ENCODE measurements at regions not wholly inside any gene's neighbourhood (a gene's known extent, or its start where the extent isn't known, plus 50 kb on each side); places are given as distances from the start of the nearest gene placed in this dataset.

GRCh38 chr5:158413122-158413680 is 554.3 kb upstream of the CLINT1 start:
- DNase-seq (ENCODE audit: low read depth in 2 of 2, low spot score in 1 of 2), result no peak

- DNase-seq (ENCODE audit: low read depth in 2 of 2, low spot score in 1 of 2), result no peak
Observed at GRCh38 chr5:158410976-158411375, 552.0 kb upstream of the CLINT1 start.

- DNase-seq (ENCODE audit: low read depth in 2 of 2, low spot score in 1 of 2), result no peak
Observed at GRCh38 chr5:158409507-158409906, 550.6 kb upstream of the CLINT1 start.

GRCh38 chr5:158407824-158408195 is 548.9 kb upstream of the CLINT1 start:
- DNase-seq (ENCODE audit: low read depth in 2 of 2, low spot score in 1 of 2), result no peak

- no peak for DNase-seq (ENCODE audit: low read depth in 2 of 2, low spot score in 1 of 2)
Observed at GRCh38 chr5:158406884-158407823, 548.2 kb upstream of the CLINT1 start.

- DNase-seq (ENCODE audit: low read depth in 2 of 2, low spot score in 1 of 2), result no peak
Observed at GRCh38 chr5:158398360-158399201, 539.6 kb upstream of the CLINT1 start.

GRCh38 chr5:158397278-158397677 is 538.3 kb upstream of the CLINT1 start:
- no peak for DNase-seq (ENCODE audit: low read depth in 2 of 2, low spot score in 1 of 2)

GRCh38 chr5:158394102-158394501 is 535.2 kb upstream of the CLINT1 start:
- DNase-seq (ENCODE audit: low read depth in 2 of 2, low spot score in 1 of 2), result no peak

- no peak for DNase-seq (ENCODE audit: low read depth in 2 of 2, low spot score in 1 of 2)
Observed at GRCh38 chr5:158393457-158393856, 534.5 kb upstream of the CLINT1 start.

GRCh38 chr5:158392753-158393152 is 533.8 kb upstream of the CLINT1 start:
- no peak for DNase-seq (ENCODE audit: low read depth in 2 of 2, low spot score in 1 of 2)

GRCh38 chr5:158390577-158390976 is 531.6 kb upstream of the CLINT1 start:
- no peak for DNase-seq (ENCODE audit: low read depth in 2 of 2, low spot score in 1 of 2)

GRCh38 chr5:158389786-158390185 is 530.8 kb upstream of the CLINT1 start:
- DNase-seq (ENCODE audit: low read depth in 2 of 2, low spot score in 1 of 2), result no peak

- DNase-seq (ENCODE audit: low read depth in 2 of 2, low spot score in 1 of 2), result no peak
Observed at GRCh38 chr5:158388021-158388420, 529.1 kb upstream of the CLINT1 start.

- no peak for DNase-seq (ENCODE audit: low read depth in 2 of 2, low spot score in 1 of 2)
Observed at GRCh38 chr5:158387499-158387898, 528.6 kb upstream of the CLINT1 start.

- DNase-seq (ENCODE audit: low read depth in 2 of 2, low spot score in 1 of 2), result no peak
Observed at GRCh38 chr5:158385982-158386381, 527.0 kb upstream of the CLINT1 start.

- no peak for DNase-seq (ENCODE audit: low read depth in 2 of 2, low spot score in 1 of 2)
Observed at GRCh38 chr5:158384535-158385481, 525.9 kb upstream of the CLINT1 start.

- no peak for DNase-seq (ENCODE audit: low read depth in 2 of 2, low spot score in 1 of 2)
Observed at GRCh38 chr5:158383486-158383885, 524.5 kb upstream of the CLINT1 start.

GRCh38 chr5:158382473-158382872 is 523.5 kb upstream of the CLINT1 start:
- DNase-seq (ENCODE audit: low read depth in 2 of 2, low spot score in 1 of 2), result no peak

- no peak for DNase-seq (ENCODE audit: low read depth in 2 of 2, low spot score in 1 of 2)
Observed at GRCh38 chr5:158381614-158382160, 522.7 kb upstream of the CLINT1 start.

GRCh38 chr5:158380661-158381060 is 521.7 kb upstream of the CLINT1 start:
- DNase-seq (ENCODE audit: low read depth in 2 of 2, low spot score in 1 of 2), result no peak
